ENCODE measurements at regions not wholly inside any gene's neighbourhood (a gene's known extent, or its start where the extent isn't known, plus 50 kb on each side); places are given as distances from the start of the nearest gene placed in this dataset.

DNA sequence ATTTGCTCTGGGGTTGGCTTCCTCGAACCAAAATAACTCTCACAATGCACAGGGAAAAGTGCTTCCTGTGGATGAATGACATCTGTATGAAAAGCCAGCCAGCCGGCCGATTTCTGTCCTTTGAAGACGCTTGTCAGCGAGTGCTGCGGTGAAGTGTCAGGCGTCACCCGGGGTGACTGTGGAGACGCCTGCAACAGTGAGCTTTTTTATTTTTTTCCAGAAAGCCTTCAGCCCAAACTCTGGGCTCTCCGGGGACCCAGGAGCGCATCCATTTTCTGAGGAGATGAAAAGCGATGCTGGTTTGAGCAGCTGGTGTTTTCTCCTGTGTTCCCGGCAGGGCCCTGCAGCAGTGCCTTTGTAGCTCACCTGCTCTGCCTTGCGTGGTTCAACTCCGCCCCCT, 147.9 kb upstream of the MYL2 start:
- TF ChIP-seq, protein P1, sequence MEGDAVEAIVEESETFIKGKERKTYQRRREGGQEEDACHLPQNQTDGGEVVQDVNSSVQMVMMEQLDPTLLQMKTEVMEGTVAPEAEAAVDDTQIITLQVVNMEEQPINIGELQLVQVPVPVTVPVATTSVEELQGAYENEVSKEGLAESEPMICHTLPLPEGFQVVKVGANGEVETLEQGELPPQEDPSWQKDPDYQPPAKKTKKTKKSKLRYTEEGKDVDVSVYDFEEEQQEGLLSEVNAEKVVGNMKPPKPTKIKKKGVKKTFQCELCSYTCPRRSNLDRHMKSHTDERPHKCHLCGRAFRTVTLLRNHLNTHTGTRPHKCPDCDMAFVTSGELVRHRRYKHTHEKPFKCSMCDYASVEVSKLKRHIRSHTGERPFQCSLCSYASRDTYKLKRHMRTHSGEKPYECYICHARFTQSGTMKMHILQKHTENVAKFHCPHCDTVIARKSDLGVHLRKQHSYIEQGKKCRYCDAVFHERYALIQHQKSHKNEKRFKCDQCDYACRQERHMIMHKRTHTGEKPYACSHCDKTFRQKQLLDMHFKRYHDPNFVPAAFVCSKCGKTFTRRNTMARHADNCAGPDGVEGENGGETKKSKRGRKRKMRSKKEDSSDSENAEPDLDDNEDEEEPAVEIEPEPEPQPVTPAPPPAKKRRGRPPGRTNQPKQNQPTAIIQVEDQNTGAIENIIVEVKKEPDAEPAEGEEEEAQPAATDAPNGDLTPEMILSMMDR (IDR thresholded peaks at IDR 0.05) = no peak
- TF ChIP-seq HDAC2 (IDR thresholded peaks at IDR 0.05) = no peak
- no peak for TF ChIP-seq RCOR1 (IDR thresholded peaks at IDR 0.05; ENCODE audit: low read depth, low read length)
- no peak for TF ChIP-seq POLR2AphosphoS2 (conservative IDR thresholded peaks at IDR 0.05; ENCODE audit: low read length)
- no peak for TF ChIP-seq USF2 (IDR thresholded peaks at IDR 0.05)
- TF ChIP-seq BCL3 (IDR thresholded peaks at IDR 0.05) = no peak
- no peak for TF ChIP-seq POLR2A (IDR thresholded peaks at IDR 0.05; ENCODE audit: low read length)
- TF ChIP-seq EHMT2 (IDR thresholded peaks at IDR 0.05; ENCODE audit: low read depth) = no peak
- TF ChIP-seq FOSB (CRISPR knock-in tag; IDR thresholded peaks at IDR 0.05) = no peak
- TF ChIP-seq, protein P2, sequence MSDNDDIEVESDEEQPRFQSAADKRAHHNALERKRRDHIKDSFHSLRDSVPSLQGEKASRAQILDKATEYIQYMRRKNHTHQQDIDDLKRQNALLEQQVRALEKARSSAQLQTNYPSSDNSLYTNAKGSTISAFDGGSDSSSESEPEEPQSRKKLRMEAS (IDR thresholded peaks at IDR 0.05) = no peak
- TF ChIP-seq EP300 (IDR thresholded peaks at IDR 0.05) = no peak
- no peak for TF ChIP-seq KDM1A (IDR thresholded peaks at IDR 0.05; ENCODE audit: low read depth)
- TF ChIP-seq CEBPB (IDR thresholded peaks at IDR 0.05) = no peak

Measured in A549 (cell line).